ENCODE measurements at regions not wholly inside any gene's neighbourhood (a gene's known extent, or its start where the extent isn't known, plus 50 kb on each side); places are given as distances from the start of the nearest gene placed in this dataset.
"Not testable (repeated sequence)": the region's sequence is repeated elsewhere in the genome, so short reads cannot be mapped to it uniquely, and the experiment has no call there.

GRCh38 chr1:217135987-217136894, 413.0 kb upstream of the ESRRG start:
- DNase-seq = no peak

DNA sequence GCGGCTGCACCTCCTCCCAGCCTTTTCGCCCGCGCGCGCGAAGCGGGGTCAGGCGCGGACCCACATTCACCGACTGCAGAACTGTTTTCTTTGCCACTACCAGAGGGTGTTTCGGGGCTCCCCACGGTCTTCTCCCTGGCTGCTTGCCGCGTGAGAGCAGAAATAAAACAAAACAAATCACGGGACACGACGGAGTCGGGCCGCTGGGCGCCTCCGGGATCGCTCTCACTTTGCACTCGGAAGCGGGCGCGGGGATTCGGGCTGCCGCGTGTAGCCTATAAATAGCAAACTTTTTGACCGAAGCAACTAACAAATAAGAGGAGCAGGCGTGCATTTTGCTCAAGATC, 412.3 kb upstream of the ESRRG start:
- no peak for DNase-seq

DNA sequence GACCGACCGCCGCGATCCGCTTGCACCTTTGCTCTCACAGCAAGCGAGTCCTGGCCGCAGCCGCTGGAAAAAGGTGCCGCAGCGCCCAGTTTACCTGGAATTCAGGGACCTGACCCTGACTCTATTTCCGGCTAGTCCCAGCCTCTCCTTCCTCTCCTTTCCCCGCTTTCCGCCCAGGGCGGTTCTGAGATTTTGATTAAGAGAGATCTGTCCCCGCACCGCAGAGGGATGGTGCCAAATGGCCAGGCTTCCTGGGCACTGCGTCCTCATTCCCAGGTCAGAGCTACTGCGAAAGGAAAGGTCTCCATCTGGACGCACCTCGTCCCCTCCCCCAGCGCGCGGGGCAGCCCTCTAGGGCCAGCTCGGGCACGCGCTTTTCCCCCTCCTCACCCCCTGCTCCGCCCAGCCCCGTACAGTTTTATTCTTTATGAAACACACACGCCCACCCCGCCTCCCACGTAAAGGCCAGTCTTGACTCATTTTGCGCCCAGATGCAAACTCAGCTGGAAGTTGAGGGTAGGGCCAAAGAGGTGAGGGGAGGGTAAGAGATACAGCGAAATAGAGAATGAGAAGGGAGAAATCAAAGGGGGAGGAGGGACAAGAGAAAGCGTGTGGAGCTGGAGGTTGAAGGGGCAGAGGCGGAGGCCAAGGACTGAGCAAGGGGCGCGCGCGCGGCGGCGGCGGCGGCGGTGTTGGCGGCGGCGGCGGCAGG, 411.8 kb upstream of the ESRRG start:
- peak; percentile 42 for DNase-seq

DNA sequence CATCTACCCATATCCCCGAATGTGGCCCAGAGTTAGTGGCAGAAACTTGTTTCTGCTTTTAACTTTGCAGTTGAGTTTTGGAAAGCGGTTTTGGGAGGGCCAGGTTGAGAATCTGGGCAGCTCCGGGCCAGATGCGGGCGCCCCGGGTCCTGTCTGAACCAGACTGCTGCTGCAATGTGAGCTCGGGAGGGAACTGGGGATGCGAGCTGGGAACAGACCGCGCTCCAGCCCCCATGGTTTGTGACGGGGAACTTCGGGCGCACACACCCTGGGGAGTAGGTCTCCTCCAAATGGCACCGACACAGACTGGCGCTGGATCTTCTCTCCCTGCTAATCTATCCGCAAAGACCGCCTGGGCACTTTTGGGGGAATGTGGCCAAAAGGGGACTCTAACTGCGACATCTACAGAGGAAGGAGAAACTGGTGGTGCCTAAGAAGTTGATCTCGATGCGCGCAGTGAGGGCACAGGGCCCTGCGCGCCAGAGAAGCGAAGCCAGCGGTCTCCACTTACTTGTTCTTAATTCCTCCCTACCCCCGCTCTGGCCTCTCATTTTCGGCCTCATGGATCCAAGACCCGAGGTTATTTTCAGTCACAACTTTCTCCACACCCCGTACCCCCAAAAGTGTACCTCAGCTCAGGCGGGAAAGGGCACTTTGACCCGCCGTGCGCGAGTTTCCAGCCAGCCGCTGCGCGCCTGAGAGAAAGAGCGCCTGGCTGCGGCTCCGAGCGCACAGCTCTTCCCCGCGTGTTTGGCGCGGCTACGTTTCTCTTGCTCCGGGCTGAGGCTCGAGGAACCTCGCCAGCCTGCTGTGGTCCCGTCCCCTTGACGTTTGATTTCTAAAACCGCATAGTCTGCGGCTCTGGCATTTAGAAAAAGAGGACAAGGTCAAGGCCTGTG, 411.0 kb upstream of the ESRRG start:
- DNase-seq = peak; percentile 4

GRCh38 chr1:217133092-217133491, 409.9 kb upstream of the ESRRG start:
- no peak for DNase-seq

- DNase-seq = not testable (repeated sequence)
Observed at GRCh38 chr1:217123340-217123739, 400.1 kb upstream of the ESRRG start.

- DNase-seq = no peak
Observed at GRCh38 chr1:217117973-217118465, 394.8 kb upstream of the ESRRG start.

- no peak for DNase-seq
Observed at GRCh38 chr1:217115404-217116380, 392.5 kb upstream of the ESRRG start.

DNA sequence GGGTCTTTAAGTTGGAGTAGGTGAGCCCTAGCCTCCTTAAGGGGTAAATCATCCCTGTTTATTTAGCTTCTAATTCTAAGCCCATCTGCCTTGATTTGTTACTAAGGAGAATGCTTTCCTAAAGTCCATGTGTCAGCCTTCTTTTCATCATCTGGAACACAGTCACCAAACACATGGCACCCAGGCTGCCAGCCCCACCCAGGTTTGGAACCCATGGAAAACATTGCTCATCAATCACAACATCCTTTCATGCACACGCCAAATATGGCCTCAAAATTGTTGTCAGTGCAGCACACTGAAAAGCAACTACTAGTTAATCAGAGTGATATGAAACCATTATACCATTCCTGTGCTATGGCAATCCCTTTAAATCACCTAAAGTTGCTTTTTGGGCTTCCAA, 386.7 kb upstream of the ESRRG start:
- no peak for DNase-seq

DNA sequence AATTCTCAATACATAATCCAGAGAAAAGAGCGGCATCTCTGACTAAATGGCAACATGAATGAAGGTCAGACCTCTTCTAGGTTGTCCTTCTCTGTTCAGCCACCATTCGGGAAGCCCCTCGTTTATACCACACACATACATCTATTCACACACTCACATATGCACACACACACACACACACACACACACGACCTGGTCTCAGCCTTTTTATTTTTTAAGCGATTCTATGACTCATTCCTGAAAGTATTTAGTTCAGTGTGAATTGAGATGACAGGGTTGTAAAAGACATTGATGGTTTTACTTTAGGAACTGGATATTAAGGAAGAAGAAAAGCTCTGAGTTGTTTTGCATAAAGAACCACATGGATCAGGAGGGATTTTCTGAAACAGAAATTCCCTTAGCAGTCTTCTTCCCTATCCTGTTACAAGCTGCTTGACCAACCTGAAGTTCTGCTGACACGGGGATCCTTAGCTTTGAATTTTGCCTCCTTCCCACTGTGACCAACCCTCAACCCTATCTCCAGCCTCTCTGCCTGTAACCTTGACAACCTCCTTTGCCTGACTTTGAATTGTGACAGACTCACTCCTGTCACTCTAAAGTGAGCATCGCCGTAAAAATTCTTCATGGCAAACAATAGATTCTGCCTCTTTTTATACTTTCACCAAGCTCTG, 383.1 kb upstream of the ESRRG start:
- no peak for DNase-seq

DNA sequence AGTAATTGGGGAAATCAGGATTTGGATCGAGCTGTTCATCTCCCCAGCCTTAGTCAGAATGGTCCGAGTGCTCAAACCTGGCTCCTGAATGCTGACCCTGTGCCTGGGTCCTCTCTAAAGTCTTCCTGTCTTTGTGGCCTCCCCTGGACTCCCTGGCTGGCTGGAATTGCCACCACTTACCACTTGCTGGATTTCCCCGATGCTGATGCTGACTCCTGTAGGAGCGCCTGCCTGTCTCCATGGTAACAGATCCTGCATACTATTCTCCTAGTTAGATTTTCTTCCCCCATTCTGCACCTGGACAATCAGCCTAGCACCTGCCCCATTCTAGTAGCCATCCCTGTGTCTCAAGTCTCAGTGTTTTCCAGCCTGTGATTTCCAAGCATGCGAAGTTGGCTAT, 382.2 kb upstream of the ESRRG start:
- no peak for DNase-seq

DNA sequence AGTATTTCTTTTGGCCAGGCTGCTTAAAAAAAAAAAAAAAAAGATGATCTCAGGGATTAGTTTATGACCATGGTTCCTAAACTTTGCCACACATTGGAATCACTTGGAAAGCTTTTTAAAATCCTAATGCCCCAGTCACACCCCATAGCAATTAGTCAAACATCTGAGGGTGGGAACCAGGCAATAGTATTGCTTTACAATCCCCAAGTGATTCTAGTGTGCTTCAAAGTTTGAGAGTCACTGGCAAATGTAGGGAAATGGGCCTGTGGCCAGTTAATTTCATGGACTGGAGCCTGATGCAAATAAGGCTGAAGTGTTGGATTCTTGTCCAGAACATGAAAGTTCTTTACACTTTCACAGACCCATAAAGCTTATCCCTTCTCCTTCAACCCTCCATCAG, 374.6 kb upstream of the ESRRG start:
- no peak for DNase-seq

GRCh38 chr1:217096200-217096599, 373.0 kb upstream of the ESRRG start:
- no peak for DNase-seq

GRCh38 chr1:217095050-217095622, 371.9 kb upstream of the ESRRG start:
- DNase-seq = no peak

DNA sequence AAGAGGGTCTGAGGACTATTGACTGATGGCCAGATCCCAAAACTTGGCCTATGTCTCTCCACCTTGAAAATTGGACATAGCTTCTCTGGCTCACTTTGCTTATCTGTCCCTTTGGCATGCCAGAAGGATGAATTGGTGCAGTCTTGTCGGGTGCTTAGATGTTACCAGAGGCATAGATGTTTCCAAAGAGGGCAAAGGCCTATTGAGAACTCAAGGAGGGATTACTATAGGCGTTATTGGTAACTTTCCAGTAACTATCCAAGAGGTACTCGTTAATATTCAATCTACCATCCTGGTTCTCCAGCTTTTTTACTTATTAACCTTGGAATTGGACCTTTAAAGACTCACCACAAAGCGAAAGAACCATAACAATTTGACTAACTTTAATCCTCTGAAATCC, 368.3 kb upstream of the ESRRG start:
- DNase-seq = no peak

DNA sequence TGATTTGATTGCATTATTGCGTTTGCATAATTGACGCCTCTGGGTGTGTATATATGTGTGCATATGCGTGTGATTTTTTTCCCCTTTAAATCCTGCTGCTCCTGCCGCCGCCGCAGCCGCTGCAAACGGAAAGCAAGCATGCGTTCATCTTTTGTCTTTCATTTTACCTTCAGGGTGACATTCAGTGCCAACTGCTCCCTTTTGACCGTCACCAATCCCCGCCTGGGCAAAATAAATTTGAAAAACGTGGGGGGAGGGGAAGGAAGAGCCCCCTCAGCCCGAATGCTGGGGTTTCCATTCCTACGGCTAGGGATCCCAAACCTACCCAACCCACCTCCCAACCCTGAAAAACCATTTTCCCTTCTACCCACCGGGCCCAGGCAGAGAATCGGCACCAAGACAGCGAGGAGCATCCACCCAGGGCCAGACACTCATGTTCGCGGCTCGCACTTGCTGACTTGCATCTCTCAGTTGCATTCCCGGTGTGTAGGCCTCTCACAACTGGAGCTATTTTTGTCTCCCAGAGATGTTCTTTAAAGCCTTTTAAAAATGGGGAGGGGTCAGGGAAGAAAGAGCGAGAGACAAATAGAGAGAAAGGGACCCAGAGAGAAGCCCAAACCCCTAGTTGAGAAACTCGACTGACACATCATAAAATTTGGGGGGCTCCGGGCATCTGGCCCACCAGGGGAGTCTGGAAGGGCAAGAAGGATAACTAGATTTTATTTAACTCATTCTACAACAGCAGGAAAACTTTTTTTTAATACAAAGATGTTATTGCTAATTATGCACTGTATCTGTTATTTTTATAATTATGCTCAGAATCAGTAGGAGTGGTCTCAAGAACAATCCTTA, 367.1 kb upstream of the ESRRG start:
- no peak for DNase-seq

GRCh38 chr1:217089361-217090014, 366.3 kb upstream of the ESRRG start:
- DNase-seq = no peak

DNA sequence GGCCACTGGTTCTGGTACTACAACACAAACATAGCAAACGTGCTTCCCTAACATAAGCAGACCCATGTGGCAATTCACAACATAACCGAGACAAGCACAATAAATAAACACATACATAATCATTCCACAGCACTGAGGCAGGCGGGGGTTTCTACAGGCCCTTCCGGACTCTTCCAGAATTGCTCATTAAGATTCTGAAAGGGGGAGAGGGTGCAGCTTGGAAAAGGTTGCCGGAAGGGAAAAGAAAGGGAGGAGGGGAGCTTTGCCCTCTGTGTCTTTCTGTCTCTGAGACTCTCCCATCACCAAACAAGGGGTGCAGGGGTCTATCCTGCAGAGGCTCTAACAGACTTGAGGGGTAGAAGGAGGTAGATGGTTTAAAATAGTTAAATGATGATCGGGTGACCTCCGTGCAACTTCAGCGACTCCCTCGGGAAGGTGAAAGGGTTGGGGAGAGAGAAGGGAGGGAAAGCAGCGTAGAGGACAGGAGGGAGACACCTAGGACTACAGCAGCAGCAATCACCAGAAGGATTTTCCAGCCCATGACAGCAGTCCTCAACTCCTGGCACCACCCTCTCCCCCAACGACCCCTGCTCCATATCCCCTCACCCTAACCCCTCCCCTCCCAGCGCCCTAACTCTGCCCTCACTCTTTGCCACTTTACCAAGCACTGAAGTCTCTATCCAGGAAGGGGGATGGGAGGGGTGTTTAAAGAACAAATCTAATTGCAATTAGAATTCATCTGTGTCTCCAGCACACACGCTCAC, 365.5 kb upstream of the ESRRG start:
- DNase-seq = no peak

DNA sequence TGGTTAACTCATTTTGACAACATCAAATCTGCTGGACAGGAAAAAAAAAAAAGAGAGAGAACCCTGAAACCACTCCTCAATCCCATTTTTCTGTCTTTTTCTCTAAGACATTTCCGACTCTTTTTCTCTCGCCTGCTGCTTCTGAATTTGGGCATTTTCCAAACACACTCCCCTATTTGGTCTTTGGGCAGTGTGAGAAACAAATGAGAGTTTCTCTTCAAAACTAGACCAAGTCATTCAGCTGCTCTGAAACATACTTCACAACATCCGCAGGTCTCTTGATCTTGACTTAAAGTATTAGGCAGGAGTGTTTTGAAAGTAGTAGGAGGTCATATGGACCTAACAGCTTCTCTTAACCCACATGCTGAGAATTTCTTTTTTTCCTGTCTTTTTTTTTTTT, 364.8 kb upstream of the ESRRG start:
- no peak for DNase-seq

Measured in NCI-H2029 (cell line).